Fibroblast of peridontal ligament (primary cell): ENCODE measurements at regions not wholly inside any gene's neighbourhood (a gene's known extent, or its start where the extent isn't known, plus 50 kb on each side); places are given as distances from the start of the nearest gene placed in this dataset.
"Not testable (repeated sequence)": the region's sequence is repeated elsewhere in the genome, so short reads cannot be mapped to it uniquely, and the experiment has no call there.

Experiments
- DNase-seq: peaks from one replicate; pipeline ENCODE4 v3.0.0-alpha.2; 2010; ENCODE audit errors: extremely low read depth

GRCh38 chr4:11710453-11711093 is 281.9 kb upstream of the HS3ST1 start:
- DNase-seq, result peak; percentile 48

DNA sequence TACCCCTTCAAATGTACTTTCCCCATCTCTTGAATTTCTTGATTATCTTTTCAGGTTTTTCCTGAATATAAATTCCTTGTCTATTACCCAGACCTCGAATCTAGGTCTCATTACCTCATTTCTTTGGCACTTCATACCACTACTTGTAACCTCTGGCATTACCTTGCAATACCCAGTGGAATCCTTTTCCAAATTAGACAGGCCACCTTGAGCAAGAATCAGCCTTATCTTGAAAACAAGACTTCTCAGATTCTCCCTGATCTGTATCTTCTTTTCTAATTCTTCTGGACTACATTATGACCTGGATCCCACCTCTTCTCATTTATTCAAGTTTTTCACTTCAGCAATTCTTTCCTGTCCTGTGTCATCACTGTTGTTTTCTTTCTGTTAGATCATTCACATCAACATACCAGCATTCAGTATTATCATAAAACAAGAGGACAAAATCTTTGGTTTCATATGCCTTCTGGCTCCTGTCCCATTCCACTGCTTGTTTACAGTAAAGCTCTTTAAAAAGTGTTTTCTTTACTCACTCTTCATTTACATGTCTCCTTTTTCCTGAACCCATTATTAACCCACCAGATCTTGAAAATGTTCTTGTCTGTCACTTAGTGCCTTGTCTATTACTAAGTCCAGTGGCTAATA is 275.6 kb upstream of the HS3ST1 start:
- DNase-seq, result peak; percentile 26

DNA sequence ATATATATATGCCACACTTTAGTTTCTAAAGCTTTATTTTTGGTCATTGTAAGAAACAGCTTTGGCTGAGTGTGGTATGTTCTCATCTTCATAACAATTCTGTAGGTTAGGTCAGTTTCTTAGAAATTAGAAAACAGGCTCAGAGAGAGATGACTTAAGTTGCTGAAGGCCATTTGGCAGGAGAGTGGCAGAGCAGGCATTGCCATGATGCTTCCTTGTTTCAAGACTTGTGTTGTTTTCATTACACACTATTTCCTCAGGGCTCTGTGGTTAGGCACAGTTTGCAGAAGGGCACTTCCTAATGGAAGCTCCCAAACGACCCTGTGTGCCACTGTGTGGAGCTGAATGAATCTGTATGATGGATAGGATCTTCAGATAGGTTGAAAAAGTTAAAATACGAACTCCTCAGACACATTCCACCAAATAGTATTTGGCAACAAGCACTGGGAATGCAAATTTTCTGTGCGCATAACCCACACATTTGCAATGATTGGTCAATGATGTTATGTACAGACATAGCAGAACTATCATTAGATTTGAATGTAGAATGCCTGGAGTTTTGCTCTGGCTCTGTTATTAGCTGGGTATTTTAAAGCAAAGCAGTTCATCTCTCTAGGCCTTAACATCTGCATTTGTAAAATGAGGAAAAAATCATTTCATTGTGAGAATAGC is 274.3 kb upstream of the HS3ST1 start:
- no peak for DNase-seq

DNA sequence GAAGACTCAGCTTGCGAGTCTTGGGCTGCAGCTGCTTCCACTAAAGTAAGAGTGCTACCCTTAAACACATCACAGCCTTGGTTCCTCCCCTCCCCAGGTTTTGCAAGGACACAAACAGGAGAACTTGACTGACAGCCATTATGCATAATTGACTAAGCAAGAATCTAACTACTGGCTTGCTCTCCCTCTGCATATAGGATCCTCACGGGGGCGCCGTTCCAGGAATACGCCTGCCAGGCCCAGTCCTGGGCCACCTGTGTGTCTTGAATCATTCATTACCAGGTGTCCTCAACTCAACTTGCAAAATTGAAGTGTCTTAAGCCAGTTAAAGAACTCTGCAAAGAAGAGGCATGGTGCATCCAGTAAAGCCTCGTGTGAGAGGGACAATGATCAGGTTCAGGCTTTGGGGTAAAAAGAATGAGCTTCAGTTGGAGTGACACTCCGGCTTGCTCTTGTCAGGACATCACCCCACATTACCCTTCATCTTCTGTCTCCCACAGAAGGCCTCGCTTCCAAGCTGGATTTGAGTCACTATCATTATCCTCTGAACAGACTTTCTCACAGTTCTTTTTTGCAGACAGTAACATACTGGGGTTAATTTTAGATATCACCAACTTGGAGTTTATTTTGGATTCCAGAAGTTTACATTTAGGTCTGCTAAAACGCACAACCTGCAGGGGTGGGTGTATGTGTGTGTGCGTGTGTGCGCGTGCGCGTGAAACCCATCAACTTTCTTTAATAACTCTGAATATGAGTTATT is 273.5 kb upstream of the HS3ST1 start:
- DNase-seq, result no peak

GRCh38 chr4:11700751-11701226 is 272.1 kb upstream of the HS3ST1 start:
- DNase-seq, result peak; percentile 80

DNA sequence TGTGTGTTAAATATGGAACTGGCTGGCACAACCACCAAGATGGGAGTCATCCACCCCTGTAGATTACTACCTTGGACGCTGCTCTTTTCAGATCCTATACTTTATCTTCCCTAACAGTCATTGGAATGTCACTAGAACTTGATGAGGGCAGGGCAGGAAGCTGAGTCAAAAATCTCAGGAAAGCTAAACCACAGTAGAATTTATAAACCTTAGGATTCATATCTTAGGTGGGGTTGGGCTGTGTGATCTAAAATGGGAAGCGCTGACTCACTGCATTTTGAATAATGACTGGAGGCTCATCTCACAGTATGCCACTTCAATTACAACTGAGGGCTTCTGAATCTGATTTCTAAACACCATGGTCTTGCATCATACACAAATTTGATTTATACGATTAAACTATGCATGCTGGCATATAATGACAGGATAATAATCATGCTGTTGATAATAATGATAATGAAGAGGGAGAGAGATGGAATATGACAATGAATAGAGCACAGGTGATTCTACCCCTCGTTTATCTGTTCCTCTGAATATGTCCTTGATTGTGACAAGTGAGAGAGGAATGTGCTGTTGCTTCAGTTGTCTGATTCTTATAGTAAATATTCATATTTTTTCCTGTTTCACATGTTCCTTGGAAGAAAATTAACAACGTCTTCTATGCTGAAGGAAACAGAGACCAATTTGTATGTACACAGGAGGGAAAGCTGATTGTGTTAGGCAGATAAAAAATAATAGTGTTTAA is 270.3 kb upstream of the HS3ST1 start:
- DNase-seq, result peak; percentile 36

DNA sequence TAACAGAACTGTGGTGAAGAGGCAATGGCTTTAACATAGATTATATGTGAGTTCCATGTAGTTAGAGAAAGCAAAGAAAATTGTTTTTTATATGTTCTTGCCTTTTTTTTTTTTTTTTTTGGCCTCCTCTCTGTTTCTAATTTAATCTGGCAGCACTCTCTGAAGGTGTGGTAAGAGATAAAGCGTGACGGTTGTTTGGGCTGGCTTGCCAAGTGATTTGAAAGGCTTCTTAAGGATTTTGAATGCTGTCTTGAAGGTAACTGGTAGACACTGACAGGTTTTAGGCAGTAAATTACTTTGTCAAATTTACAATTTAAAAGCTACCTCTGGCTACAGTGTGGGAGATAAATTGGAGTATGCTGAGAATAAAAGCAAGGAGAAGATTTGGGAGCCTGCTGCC is 269.3 kb upstream of the HS3ST1 start:
- DNase-seq, result no peak

DNA sequence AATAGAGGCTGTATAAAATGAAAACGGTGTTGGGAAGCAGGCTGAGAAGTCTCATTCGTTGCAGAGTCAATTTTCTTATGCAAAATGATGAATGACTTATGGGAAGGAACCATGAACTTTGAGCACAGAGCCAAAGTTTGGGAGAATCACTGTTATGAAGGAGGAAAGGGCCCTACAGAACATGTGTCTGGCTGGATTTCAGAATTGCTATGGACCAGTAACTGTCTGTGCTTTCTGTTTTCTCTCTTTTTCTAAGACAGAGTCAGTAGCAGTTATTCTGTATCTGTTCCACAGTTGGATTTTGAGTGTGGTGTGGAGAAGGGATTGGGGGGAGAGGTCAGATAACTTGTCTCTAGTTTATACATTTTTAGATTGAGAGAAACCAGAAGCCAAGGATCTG is 265.0 kb upstream of the HS3ST1 start:
- DNase-seq, result no peak

DNA sequence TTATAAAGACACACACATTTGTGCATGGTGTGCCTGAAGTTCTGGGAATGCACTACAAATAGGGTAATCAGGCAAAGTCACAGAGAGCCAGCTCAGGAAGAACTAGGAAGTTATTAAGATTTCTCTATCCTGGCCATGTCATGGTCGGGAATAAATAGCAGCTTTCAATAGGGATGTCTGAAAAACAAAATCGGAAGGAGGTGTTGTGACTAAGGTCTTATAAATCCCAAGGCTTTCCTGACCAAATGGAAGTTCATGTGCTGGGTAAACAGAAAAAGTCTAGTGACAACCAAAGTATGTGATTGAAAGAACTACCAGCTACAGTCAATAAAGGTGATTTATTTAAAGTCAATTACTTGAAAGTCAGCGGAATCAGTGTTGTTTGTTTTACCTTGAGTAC is 262.5 kb upstream of the HS3ST1 start:
- no peak for DNase-seq

DNA sequence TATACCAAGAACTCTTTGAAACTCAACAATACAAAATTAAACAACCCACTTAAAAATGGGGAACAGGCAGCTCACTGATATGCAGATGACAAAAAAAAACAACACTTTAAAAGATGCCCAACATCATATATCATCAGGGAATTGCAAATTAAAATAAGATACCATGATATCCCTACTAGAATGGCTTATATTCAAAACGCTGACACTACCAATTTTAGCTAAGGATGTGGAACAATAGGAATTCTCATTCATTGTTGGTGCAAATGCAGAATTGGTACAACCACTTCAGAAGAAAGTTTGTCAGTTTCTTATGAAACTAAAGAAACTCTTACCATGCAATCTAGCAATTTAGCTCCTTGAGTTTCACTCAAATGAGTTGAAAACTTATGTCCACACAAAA is 259.0 kb upstream of the HS3ST1 start:
- no peak for DNase-seq

- DNase-seq, result no peak
These were observed 256.8 kb upstream of the HS3ST1 start for GRCh38 chr4:11685481-11685880.

DNA sequence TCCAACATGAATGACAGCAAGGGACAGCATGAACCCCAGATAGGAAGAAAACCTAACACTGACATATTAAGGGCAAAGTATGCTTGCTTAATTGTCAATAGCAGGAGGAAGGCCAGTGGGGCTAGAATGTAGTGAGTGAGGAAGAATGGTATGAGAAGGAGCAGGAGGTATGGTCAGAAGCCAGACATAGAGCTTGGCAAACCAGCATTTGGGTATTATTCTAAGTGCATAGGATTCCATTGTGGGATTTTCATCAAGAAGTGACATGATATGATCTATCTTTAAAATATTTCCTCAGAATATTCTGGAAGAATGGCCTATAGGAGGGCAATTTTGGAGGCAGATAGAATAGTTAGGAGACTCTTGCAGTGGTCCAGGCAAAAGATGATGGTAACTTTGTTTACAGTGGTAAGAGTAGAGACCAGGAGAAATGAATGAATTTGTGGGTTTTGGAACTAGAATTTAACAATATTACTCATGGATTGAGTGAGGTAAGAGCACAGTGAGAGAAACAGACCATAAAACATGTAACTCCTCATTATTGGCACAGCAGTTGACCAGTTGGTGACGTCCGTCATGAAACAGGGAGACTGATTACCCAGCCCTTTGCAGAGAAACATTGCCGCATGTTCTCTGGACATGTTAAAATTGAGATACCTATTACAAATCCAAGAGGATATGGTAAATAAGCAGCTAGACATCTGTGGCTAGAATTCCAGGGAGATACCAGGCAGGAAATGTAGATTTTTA is 246.5 kb upstream of the HS3ST1 start:
- DNase-seq, result no peak

DNA sequence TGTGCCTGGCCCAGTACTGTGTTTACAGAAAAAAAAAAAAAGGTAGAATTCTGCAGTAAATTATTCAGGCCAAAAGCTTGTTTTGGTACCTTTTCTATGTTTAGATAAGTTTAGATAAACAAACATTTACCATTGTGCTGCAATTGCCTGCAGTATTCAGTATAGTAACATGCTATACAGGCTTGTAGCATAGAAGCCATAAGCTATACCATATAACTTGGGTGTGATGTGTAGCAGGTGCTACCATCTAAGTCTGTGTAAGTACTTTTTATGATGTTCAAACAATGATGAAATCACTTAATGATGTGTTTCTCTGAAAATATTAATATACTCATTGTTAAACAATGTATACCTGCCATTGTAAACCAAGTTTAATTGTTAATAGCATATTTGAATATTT is 241.6 kb upstream of the HS3ST1 start:
- DNase-seq, result no peak

DNA sequence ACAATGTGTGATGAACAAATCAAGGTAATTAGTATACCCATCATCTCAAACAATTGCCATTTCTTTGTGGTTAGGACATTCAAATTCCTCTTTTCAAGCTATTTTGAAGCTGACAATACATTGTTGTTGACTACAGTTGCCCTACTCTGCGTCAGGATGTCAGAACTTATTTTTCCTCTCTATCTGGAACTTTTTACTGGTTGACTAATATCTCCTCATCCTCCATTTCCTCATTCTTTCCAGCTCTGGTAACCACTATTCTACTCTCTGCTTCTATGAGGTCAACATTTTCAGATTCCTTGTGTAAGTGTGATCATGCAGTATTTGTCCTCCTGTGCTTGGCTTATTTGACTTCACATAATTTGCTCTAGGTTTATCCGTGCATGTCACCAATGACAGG is 240.5 kb upstream of the HS3ST1 start:
- DNase-seq, result no peak

GRCh38 chr4:11663114-11663513 is 234.4 kb upstream of the HS3ST1 start:
- DNase-seq, result no peak

DNA sequence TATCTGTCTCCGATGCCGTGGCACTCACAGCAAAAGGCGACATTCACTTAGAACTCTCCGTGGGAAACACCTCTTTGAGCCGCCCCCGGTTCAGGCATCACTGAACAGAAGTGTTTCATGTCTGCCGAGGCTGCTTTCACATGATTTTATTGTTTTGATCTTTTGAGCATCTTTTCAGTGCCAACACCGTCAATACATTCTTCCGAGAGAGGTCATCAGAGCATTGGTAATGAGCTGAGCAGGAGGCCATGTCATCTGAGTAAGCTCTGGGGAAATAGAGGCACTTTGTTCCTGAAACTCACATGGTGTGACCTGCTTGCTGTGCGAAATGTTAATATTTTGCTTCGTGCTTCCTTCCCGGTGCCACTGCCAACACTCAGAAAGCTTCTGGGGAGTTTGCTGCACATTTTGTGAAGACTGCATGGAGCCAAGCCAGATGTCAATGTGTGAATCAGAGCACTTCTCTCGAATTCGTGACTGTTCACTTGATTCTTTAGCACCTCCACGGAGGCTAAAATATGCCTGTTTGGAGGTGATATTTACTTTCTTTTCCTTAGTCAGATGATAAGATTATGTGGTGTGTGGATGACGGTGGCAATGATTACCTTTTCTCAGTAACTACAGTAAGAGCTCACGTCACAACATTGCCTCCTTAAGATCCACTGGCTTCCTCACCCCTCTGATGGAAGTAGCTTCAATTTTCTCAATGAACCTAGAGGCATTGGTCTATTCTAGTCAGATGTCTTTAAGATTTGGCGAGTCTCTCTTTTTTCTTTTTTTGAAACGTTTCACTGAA is 222.3 kb upstream of the HS3ST1 start:
- DNase-seq, result no peak

- DNase-seq, result no peak
These were observed 218.7 kb upstream of the HS3ST1 start for GRCh38 chr4:11647433-11647832.

DNA sequence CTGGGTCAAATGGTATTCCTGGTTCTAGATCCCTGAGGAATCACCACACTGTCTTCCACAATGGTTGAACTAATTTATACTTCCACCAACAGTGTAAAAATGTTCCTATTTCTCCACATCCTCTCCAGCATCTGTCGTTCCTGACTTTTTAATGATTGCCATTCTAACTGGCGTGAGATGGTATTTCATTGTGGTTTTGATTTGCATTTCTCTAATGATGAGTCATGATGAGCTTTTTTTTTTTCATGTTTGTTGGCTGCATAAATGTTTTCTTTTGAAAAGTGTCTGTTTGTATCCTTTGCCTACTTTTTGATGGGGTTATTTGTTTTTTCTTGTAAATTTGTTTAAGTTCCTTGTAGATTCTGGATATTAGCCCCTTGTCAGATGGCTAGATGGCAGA is 214.4 kb upstream of the HS3ST1 start:
- DNase-seq, result not testable (repeated sequence)

DNA sequence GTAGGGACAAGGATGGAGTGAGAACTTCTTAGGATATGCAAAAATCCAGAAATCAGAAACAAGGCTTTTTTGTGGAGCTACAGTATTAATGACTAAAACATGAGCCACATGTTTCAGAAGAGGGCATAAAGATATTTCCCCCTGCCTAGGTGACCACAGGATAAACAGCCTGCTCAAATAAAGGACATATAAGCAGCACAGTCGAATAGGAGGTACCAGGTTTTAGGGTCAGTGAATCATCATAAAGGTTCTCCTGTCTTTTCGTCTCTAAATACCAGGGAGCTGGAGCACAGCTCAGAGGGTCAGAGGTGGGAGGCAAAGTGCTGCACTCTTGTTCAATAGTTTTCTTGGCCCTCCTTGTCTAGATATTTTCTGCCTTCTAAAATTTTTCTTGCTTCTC is 211.9 kb upstream of the HS3ST1 start:
- no peak for DNase-seq

DNA sequence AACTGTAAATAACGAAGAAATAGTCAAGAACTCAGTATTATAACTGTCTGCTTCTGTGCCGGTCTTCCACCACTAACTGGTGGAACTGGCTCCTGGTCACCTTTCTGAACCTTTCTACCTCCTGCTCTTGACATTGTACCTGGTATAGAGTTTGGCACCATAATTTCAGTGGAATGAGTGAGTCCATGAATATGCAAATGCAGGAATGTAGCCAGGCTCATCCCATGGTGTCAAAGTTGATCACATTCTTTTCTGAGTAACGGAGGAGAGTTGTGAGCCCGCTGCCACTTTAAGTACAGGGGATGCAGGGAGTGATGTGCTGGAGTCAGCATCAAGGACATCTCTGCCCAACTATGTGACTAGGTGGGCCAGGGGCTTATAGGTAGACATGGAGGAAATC is 207.9 kb upstream of the HS3ST1 start:
- DNase-seq, result no peak
